Cerebellar cortex (tissue), 1 donor: ENCODE measurements at regions not wholly inside any gene's neighbourhood (a gene's known extent, or its start where the extent isn't known, plus 50 kb on each side); places are given as distances from the start of the nearest gene placed in this dataset.

Experiments
- DNase-seq: peaks from one replicate; pipeline ENCODE4 v3.0.0-alpha.2; 2015; ENCODE audit warnings: low spot score

DNA sequence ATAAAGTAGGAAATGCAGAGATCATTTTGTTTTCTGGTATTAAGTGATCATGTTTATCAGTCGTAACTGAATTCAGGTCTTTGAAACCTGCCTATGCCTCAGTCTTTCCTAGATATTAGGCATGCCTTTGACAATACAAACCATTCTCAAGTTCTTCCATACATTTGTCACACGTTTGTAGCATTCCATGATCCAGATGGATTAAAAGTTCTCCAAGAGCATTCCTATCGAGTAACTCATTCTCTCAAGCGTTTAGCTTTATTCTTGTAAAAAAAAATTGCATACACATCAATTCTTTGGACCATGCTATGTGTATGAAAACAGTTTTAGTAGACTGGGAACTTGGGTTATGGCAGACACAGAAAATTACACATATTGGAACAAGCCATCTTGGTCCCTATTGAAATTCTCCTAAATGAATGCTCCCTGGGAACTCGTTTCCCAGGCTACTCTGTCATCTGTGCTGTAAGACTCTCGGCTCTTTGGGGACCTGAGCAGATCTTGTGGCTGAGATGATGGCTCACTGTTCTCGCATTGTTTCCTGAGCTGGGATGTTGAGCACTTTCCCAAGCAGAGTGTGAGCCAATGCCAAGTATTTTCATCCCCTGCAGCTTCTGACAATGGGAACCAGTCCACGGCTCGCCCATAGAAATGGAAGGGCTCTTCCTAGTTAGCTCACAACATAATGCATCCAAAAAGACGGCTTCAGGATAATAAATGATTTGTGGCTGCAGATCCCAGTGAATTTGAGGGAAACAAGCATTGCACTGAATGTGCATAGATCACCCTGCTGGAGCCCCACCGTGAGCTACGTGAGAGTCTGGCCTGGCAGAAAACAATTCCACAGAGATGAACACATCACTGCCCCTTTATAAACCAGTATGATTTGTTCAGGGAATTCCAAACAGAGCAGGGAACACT is 230.2 kb downstream of the IRX1 start:
- peak; percentile 8 for DNase-seq

DNA sequence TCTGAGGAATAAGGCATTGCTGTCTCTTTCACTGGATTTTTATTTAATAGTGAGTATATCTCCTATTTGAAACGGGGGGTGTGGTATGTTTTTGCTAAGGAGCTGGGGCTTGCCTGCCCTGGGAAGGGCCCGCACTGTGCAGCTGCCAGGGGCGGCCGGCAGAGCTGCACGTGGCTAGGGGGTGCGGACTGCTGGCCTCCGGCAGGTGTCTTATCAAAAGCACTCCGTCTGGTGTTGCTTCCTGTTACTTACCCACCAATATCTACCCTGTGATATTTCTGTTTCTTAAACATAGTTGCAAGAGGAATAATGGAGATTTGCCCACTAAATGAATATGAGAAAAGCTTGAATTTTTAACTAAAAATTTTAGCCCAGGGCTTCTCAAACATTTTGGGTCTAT is 232.0 kb downstream of the IRX1 start:
- DNase-seq, result no peak

DNA sequence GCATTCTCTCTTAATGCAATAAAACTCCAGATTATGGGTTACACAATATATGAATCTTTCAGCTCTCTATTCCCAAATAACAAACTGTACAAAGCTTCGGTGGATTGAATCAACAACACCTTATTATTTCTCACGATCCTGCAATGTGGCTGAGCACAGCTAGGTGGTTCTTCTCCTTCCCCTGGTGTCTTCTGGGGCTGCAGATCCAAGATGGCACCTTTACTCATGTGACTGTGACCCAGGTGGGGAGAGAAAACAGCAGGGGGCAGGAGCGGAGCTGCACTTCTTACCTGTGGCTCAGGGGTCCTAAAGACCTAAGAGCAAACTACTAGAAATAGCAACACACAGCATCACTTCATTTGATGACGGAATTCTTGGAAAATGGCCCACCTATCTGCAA is 233.1 kb downstream of the IRX1 start:
- DNase-seq, result no peak

DNA sequence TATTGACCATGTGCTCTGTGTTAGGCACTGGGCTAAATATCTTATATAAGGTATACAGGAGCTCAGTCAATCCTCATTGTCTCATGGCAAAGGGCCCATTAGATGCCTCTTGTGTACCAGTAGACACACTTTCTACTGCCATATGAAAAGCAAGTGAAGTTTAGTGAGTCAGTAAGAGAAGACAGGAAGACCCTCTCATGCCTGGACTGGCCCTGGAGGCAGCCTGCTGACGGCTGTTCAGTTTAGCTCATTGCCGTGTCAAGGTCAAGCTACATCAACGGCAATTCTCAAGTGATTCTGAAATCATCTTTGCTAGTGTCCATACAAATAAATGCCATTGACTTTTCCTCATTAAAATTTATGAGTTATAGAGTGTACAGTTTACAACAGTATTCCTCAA is 237.9 kb downstream of the IRX1 start:
- no peak for DNase-seq

DNA sequence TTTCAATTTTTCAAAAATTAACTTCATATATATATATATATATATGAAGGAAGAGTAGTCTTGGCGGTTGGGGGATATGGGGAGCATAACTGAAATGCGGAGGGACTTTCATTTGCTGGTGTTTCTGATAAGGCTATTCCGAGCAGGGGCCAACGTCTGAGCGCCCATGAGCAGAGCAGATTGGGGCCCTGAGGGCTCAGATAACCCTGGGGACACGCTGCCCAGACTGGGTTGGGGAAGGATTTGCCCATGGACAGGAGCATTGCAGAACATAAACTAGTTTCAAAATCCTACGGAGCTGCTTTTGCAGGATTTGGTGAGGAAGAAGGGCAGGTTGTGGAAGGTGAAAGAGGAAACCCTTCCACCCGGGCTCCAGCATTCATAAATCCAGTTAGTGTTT is 240.2 kb downstream of the IRX1 start:
- no peak for DNase-seq

DNA sequence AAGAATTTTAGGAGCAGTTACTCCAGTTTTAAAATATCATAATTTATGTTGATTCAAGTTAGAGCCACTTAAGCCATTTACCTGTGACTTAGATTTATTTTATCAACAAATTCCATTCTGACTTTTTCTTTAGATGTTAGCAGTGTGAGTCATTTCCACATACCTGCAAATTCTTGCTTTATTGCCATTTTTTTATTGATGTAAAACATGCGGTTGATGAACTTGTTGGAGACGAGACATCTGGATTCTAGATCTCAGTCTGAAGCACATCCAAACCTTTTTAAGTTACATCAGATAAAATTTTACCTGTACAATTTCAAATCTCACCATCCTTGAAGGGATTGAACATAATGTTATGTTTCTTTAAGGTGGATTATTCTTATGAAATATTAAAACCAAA is 240.9 kb downstream of the IRX1 start:
- no peak for DNase-seq

DNA sequence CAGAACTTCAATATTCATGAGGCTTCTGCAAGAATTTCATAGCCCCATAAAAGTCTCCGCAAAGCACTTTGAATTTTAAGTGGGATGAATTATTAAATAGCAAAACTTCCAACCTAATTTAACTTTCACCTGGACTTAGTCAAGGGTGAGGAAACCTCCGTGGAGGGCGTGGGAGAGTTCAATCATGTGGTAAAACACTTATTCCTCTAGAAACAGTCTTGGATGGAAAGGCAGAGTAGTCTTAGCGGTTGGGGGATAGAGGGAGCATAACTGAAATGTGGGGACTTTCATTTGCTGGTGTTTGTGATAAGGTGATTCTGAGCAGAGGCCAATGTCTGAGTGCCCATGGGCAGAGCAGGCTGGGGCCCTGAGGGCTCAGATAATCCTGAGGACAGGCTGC is 241.9 kb downstream of the IRX1 start:
- no peak for DNase-seq

DNA sequence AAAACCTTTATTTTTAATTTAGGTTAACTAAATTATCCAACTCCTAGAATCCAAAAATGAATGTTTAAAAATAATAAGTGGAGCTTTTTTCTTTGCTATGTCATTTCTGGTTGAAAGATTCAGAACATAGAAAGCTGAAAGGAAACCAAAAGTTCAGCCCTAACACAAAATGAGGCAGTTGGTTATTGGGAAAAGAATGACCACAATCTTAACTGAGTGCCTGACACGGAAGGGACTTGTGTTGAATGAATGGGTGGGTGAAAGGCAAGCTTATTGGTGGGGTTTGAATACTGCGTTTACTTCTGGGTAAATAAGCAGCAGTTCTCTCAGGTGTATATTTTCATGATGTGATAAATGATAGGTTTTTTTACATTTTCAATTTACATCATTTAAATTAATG is 243.5 kb downstream of the IRX1 start:
- DNase-seq, result no peak

DNA sequence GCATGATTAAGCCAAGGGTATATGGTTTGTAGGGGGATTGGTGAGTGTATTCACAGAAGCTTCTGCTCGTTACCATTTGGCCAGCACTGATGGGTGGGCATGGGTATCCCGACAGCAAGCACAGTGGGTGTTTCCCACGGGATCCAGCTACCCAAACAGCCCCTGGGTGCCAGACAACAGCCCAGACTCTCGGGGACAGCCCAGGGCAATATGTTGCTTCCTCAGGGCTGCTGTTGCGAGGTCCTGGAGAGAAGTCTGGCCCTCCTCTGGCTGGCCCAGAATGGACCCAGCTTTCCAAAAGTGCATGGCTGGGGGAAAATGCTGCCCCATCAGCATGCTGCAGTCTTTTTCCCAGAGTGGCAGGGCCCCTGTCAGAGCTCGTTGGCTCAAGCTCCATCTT is 247.0 kb downstream of the IRX1 start:
- no peak for DNase-seq

DNA sequence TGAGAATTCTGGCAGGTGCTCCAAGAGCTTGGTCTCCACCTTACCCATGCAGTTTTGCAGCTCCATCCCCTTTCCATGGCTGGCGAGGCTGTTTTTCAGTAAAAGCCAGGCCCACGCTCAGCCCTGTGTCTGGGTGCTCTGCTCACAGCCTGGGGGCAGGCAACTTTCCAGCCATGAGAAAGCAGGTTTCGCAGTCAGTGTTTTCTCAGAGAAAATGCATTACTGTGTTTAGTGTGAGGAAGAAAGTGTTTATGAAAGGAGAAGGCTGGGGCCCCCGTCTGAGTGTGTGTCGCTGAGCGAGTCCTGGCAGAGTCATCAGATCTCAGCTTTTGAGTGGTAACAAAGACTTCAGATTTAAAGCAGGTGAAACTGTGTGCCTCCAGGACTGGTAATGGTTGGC is 248.1 kb downstream of the IRX1 start:
- DNase-seq, result no peak

DNA sequence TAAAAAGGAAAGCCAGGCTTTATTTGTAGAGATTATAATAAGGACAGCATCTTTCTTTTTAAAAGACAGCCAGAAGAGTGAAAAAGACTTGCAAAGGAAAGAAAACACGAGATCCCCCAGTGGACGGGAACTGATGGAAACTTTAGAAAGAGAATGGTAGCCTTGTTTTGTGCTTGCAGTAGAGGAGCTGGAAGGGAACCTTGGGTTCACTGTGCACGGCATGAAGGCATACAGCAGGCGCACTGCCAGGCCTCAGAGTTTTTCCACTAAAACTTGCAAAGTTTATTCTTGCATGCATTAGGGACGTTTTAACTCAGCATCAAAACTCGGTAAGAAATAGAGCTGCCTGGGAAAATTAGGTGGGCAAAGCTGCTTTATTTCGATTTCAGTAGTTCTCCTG is 248.6 kb downstream of the IRX1 start:
- no peak for DNase-seq

DNA sequence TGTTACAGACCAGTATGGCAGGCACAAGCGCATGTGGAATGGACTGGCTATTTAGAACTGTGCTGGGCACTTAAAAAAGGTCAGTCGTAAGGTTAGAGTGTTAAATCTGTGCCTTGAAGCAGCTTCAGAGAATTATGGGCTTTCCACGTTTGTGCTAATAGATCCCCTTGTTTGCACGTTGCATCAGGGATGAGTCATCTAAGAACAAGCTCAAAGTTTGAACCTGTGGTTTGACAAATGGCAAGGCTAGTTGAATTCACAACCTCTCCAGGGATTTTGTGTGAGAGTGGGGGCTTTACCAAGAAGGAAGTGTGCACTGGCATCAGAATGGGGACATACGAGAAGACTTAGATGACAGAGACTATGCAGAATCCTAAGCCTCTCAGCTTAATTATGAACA is 249.6 kb downstream of the IRX1 start:
- DNase-seq, result no peak

DNA sequence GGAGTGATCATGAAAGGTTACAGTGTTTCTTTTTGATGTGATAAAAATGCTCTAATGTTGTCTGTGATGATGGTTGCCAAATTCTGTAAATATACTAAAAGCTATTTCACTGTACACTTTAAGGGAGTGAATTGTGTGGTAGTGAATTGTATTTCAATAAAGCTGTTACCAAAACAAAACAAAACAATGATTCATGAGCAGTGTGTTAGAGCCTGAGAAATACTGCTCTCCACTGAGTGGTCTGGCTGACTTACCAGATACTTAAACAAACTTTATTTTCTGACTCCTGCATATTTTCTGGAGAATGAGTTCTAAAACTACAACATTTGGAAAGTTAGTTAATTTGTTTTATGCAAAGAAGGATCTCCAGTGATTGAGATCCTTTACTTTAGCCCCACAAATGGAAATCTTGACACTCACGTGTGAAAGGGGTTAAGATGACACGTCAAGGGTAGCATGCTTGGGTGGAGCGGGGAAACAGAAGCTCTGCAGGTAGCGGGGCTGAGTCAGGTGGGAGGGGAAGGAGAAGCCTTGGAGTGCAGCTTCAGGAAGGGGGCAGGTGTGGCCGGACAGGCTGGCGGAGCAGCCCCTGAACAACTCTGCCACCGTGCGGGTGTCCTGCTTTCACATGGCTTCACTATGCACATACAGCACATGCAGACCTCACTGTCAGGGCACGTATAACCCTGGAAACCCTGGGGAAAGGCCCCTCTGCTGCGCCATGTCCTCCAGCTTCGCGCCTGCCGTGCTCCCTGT is 256.7 kb downstream of the IRX1 start:
- no peak for DNase-seq

DNA sequence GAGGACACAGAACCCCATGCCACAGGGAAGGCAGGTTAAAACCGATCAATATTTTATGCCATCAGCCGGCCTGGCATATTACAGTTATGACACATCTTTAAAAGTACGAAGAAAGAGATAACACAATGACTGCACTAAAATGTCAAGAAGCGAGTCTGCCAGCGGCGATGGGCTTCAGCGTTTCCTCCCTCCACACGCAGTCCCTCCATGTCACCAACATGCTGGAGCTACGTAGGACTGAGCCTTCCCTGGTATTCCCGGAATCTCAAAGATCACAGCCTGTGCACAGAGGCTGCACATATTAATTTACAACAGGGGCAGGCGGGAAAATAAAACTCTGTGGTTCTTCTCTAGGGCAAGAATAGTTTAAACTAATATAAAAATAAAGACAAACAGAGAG is 257.7 kb downstream of the IRX1 start:
- no peak for DNase-seq

DNA sequence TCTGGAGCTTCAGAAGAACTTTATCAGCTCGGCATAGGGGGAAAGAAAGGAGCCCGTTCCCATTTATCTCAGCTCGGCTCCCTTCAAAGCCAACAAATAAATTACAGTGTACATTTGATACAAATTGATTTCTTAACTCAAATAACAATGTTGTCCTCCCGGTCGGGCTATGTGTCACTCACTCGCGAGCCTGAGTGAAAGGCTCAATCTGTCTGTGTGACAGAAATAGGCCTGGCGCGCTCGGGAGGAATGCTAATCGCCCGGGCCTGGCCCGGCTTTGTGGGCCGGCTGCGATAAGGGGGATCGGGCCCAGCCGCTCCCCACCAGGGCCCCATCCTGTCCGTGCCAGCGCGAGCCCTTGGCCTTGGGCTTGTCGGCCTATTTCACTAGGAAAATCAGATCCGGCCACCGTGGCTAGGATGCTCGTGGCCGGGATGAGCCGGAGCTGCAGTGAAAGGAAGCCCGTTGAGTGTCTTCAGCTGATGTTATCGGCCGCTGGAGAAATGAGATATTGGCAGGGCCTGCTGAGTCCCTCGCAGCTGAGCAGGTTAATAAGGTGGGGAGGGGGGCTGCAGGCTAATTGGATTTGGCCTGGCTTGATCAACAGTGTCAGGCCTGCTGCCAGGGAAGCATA is 258.7 kb downstream of the IRX1 start:
- no peak for DNase-seq

DNA sequence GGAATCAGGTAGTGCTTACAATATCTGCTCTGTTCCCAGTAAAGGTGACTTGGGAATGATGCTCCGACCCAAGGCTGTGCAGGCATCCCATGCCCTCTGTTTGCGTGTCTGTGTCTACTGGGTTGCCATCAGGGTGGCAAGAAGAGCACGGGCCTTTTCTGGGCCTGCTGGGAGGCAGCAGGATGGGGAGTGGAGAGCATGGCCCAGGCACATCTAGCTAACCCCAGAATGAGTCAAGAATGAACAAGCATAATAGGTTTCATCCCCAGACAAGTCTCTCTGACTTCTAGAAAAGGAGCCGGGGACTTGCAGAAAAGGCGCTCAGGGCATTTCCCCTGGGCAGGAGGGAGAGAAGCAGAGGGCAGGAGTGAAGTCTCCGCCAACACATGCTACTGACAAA is 260.4 kb downstream of the IRX1 start:
- no peak for DNase-seq

DNA sequence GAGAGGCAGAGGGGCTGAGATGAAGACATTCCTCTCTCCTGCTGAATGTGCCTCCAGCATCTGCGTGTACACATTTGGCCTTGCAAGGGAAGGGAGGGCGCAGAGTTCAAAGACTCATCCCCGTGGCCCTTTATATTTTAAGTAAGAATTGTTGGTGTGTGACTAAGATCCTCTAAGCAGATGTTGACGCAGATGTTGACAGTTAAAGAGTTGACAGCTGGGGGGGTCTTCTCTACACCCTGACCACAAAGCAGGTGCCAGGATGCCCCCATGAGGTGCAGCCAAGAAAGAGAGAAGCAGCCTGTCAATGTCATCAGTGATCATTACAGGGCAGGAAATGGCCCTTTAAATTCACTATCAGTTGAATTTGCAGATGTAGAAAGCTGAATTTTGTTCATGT is 262.9 kb downstream of the IRX1 start:
- no peak for DNase-seq

DNA sequence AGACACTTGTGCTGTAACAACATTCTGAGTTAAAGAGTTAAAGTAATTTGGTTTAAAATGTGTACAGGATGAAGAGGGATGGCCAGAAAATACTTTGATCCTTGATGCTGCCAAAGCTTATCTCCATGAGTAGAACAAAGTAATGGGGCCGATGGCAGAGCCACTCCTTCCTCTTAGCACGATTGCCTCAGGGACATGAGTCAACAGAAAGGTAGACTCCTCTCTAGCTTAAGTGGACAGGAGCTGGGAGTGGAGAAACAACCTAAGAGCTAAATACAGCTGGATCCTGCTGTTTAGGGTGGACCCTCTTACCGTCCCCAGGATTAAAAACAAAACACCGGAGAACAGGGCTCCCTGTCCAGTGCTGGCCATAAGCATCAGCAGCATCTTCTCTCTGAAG is 267.3 kb downstream of the IRX1 start:
- no peak for DNase-seq

DNA sequence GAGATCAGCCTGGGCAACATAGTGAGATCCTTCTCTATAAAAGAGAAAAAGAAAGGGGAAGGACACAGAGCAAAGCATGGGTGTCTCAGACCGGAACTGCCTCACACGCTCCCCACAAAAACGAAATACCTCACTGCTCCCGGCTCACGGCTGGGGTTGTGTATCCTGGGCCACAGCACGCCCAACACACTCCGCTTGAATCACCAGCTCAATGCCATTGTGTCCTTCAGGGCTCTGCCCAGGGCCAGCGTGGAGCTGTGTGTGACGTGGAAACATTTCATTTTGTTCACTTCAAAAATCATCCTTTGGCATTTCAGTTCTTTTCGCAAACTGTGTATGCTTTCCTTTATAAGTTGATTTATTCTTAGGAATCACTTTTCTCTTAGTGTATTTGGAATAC is 279.5 kb downstream of the IRX1 start:
- no peak for DNase-seq

DNA sequence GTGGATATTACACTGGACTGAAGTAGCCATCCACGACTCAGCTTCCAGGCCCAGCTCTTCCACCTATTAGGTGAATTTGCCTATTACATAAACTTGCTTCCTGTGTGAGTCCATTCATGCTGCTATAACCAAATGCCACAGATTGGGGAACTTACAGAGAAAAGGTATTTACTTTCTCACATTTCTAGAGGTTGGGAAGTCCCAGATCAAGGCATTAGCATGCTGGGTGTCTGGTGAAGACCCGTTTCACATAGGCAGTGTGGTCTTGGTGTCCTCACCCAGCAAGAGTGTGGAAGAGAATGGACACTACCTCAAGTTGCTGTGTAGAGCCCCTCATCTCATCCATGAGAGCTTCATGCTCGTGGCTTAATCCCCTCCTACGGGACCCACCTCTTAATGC is 282.6 kb downstream of the IRX1 start:
- no peak for DNase-seq

DNA sequence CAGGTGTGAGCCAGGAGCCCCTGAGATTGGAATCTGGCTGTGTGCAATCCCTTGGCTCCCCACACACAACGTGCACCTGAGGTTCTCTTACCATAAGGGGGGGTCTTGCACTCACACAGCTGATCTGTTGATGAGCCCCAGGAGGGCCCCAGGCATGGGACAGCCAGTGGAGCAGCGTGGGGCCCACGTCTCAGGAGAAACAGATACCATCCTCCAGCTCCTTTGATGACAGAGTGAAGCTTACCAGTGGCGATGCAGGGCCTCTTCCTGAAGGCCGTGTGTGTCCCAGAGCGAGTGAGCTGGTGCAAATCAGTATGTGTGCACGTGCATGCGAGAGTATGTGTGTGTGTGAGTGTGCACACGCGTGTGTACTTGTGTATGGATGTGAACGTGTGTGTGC is 287.4 kb downstream of the IRX1 start:
- no peak for DNase-seq

DNA sequence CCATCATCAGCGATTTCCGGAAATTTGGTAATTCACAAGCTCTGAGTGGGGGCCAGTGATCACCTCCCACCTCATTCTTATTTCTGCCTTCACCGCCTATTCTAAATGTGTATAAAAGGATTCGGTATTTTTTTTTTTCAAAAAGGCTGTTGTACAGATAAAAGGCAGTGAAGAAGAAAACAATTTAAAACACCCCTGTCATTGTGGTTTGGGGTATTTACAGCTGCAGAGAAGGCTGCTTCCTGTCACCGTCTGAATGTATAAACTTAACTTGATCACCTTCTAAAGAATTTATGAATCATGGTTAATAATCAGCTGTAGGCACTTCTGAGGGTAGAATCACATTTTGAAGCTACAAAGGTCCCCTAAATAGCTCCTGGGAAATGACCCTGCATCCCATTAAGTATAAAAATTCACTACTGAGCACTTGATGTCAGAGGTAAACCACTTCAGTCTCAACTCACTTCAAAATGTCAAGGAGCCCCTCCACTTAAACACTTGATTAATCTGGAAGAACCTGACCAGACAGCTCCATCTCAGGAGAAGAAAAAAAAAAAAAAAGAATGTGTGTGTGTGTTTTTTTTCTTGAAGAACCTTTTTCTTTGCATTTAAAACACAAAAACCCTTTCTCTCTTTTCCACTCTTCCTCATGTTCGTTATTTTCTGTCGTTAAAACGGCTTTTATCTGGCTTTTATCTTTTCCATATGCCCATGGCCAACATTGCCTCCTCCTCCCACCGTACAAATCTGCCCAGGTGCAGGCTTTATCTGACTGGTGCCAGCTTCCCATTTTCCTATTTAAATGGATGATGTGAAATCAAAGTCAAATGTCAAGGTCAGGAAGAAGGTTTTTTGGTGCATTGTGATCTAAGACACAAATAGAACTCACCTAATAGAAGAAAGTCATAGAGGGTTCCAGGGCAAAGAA is 291.2 kb downstream of the IRX1 start:
- DNase-seq, result no peak
